ENCODE measurements at regions not wholly inside any gene's neighbourhood (a gene's known extent, or its start where the extent isn't known, plus 50 kb on each side); places are given as distances from the start of the nearest gene placed in this dataset.

DNA sequence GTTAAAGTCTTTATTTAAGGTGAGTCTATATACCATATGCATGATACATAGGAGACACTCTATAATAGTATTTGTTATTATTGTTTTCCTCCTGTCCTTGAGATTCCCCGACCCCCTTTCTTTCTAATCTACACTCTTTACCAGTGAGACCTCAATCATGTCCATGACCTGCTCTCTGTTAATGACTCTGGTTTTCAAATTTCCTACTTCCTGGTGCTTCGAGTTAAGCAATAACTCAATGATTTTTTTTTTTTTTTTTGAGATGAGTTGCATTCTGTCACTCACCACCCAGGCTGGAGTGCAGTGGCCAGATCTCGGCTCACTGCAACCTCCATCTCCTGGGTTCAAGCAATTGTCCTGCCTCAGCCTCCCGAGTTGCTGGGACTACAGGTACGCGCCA is 574.6 kb upstream of the SLC35B3 start:
- no peaks in the 10 kb centered on the region for H3K27me3 Mint-ChIP-seq (ENCODE audit: insufficient read depth)
- H3K36me3 Mint-ChIP-seq (ENCODE audit: low read depth) = no peaks in the 10 kb centered on the region
- no peaks in the 10 kb centered on the region for H3K4me1 Mint-ChIP-seq (ENCODE audit: low read depth)
- no peak for TF ChIP-seq CTCF (IDR thresholded peaks at IDR 0.05)
- no peaks in the 10 kb centered on the region; the same call in 1 of the 2 replicates for H3K9me3 Mint-ChIP-seq
- no peak overlapping the region for H3K27ac Mint-ChIP-seq
- H3K4me3 Mint-ChIP-seq = no peak overlapping the region
- no peak for DNase-seq

GRCh38 chr6:9007027-9007426 is 571.7 kb upstream of the SLC35B3 start:
- no peak for TF ChIP-seq CTCF (IDR thresholded peaks at IDR 0.05)
- Mint-ChIP-seq H3K36me3 (ENCODE audit: low read depth) (no peaks in the 10 kb centered on the region), H3K27ac (no peak overlapping the region), H3K4me1 (ENCODE audit: low read depth) (no peaks in the 10 kb centered on the region), H3K4me3 (no peak overlapping the region), H3K27me3 (ENCODE audit: insufficient read depth) (no peaks in the 10 kb centered on the region; the same call in 1 of the 2 replicates), H3K9me3 (no peaks in the 10 kb centered on the region)
- DNase-seq = no peak

GRCh38 chr6:9002833-9003232 is 567.5 kb upstream of the SLC35B3 start:
- no peak for DNase-seq
- H3K27ac Mint-ChIP-seq = no peak overlapping the region
- peaks cover under 1% of the 10 kb centered on the region; the same call in 1 of the 2 replicates for H3K4me1 Mint-ChIP-seq (ENCODE audit: low read depth)
- H3K36me3 Mint-ChIP-seq (ENCODE audit: low read depth) = no peaks in the 10 kb centered on the region
- H3K27me3 Mint-ChIP-seq (ENCODE audit: insufficient read depth) = no peaks in the 10 kb centered on the region; the same call in 1 of the 2 replicates
- TF ChIP-seq CTCF (IDR thresholded peaks at IDR 0.05) = no peak
- no peaks in the 10 kb centered on the region for H3K9me3 Mint-ChIP-seq
- no peak overlapping the region for H3K4me3 Mint-ChIP-seq

GRCh38 chr6:8995156-8995555 is 559.8 kb upstream of the SLC35B3 start:
- H3K27ac Mint-ChIP-seq = no peak overlapping the region
- TF ChIP-seq CTCF (IDR thresholded peaks at IDR 0.05) = no peak
- H3K4me3 Mint-ChIP-seq = no peak overlapping the region
- no peaks in the 10 kb centered on the region for H3K9me3 Mint-ChIP-seq
- no peak for DNase-seq
- peaks cover 1% of the 10 kb centered on the region; the same call in 1 of the 2 replicates for H3K27me3 Mint-ChIP-seq (ENCODE audit: insufficient read depth)
- peaks cover 4% of the 10 kb centered on the region; the same call in 1 of the 2 replicates for H3K4me1 Mint-ChIP-seq (ENCODE audit: low read depth)
- H3K36me3 Mint-ChIP-seq (ENCODE audit: low read depth) = no peaks in the 10 kb centered on the region

DNA sequence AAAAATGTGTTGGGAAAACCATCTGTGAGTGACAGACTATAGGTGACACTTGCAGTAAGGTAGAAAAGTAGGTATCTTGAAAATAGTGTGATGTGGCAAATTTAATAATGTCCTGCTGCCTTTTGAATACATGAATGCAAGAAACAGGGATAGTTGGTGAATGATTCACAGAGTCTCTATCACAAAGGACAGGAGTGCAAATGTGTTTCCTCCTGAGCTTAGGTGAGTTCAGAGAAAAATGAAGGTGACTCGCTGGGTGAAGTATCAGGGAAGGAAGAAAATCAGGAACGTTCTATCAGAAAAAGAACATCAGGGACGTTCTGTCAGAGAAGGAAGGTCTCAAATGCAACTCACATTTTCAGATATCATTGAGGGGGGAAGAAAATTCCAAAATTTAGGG is 557.8 kb upstream of the SLC35B3 start:
- H3K36me3 Mint-ChIP-seq (ENCODE audit: low read depth) = no peaks in the 10 kb centered on the region
- no peaks in the 10 kb centered on the region for H3K9me3 Mint-ChIP-seq
- no peak overlapping the region for H3K27ac Mint-ChIP-seq
- DNase-seq = no peak
- H3K4me3 Mint-ChIP-seq = no peak overlapping the region
- H3K27me3 Mint-ChIP-seq (ENCODE audit: insufficient read depth) = peaks cover 1% of the 10 kb centered on the region; the same call in 1 of the 2 replicates
- no peak for TF ChIP-seq CTCF (IDR thresholded peaks at IDR 0.05)
- H3K4me1 Mint-ChIP-seq (ENCODE audit: low read depth) = peaks cover 4% of the 10 kb centered on the region; the same call in 1 of the 2 replicates

DNA sequence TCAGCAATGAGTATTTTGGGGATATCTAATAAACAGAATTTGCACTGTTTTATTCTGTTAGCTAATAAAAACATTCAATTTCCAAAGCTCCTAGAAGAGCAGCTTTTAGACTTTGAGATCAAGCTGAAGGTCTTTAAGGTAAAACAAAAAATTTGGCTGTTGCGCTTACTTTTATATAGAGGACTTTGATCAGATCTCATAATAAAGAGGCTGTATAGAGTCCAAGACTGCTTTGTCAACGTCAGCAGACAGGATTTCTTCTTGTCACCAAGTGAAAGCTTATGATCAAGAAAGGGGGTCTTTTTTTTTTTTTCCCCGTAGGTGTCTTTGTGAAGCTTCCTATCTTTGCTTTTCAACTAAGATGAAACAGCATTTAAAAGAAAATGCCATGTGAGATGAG is 556.5 kb upstream of the SLC35B3 start:
- DNase-seq = no peak
- Mint-ChIP-seq H3K27me3 (ENCODE audit: insufficient read depth) (peaks cover 1% of the 10 kb centered on the region; the same call in 1 of the 2 replicates), H3K27ac (no peak overlapping the region), H3K4me3 (no peak overlapping the region), H3K9me3 (no peaks in the 10 kb centered on the region), H3K4me1 (ENCODE audit: low read depth) (no peaks in the 10 kb centered on the region), H3K36me3 (ENCODE audit: low read depth) (no peaks in the 10 kb centered on the region)
- TF ChIP-seq CTCF (IDR thresholded peaks at IDR 0.05) = no peak

Measured in HFFc6 (cell line).